Neural cell (in vitro differentiated cells): ENCODE measurements at regions not wholly inside any gene's neighbourhood (a gene's known extent, or its start where the extent isn't known, plus 50 kb on each side); places are given as distances from the start of the nearest gene placed in this dataset.

ENCODE experiments used
- H2AFZ ChIP-seq: fragments of 200-600, 300-800 bp; sonication (generic), shearing (Covaris generic); 2 replicates; pipeline ENCODE4 v1.6.0; 2014; ENCODE audit warnings: low read depth, mild to moderate bottlenecking, antibody characterized with exemption, low read length, moderate library complexity
- H3F3A ChIP-seq: fragments of 200-600 bp; shearing (Covaris generic); 2 replicates; pipeline ENCODE4 v1.6.1; 2016; ENCODE audit warnings: mild to moderate bottlenecking, moderate library complexity, mixed read lengths, antibody characterized with exemption, low read length; ENCODE audit not compliant: insufficient read depth, poor library complexity, severe bottlenecking
- H3K27ac ChIP-seq: fragments of 200-600, 300-800 bp; sonication (generic), shearing (Covaris generic); 2 replicates; pipeline ENCODE4 v1.5.1; 2014; ENCODE audit warnings: mild to moderate bottlenecking, low read length, moderate library complexity
- H3K27me3 ChIP-seq: fragments of 300-800, 200-600 bp; sonication (generic), shearing (Covaris generic); 2 replicates; pipeline ENCODE4 v1.6.0; 2014; ENCODE audit warnings: mild to moderate bottlenecking, low read depth, low read length, moderate library complexity; ENCODE audit not compliant: insufficient read depth
- H3K36me3 ChIP-seq: fragments of 300-800, 200-600 bp; sonication (generic), shearing (Covaris generic); 2 replicates; pipeline ENCODE4 v1.5.1; 2014; ENCODE audit warnings: mild to moderate bottlenecking, antibody characterized with exemption, low read length, moderate library complexity; ENCODE audit not compliant: insufficient read depth
- H3K4me2 ChIP-seq: fragments of 300-800, 200-600 bp; sonication (generic), shearing (Covaris generic); 2 replicates; pipeline ENCODE4 v1.6.0; 2014; ENCODE audit warnings: mild to moderate bottlenecking, low read length
- H3K4me3 ChIP-seq: fragments of 300-800, 200-600 bp; sonication (generic), shearing (Covaris generic); 2 replicates; pipeline ENCODE4 v1.5.1; 2014; ENCODE audit warnings: mild to moderate bottlenecking, low read length, moderate library complexity
- H3K79me2 ChIP-seq: fragments of 200-600 bp; shearing (Covaris generic); replicated peaks from 2 replicates; pipeline ENCODE4 v1.6.0; 2014; ENCODE audit warnings: mild to moderate bottlenecking, low read length, moderate library complexity; ENCODE audit not compliant: insufficient read depth
- H3K9ac ChIP-seq: fragments of 300-800, 200-600 bp; sonication (generic), shearing (Covaris generic); 2 replicates; pipeline ENCODE4 v1.6.1; 2016; ENCODE audit warnings: mild to moderate bottlenecking, low read length, mixed read lengths
- H3K9me2 ChIP-seq: fragments of 200-600 bp; shearing (Covaris generic); 2 replicates; pipeline ENCODE4 v1.6.1; 2016; ENCODE audit warnings: mild to moderate bottlenecking, low read length, mixed read lengths; ENCODE audit not compliant: insufficient read depth
- H3K9me3 ChIP-seq: fragments of 200-600, 300-800 bp; sonication (generic), shearing (Covaris generic); 2 replicates; pipeline ENCODE4 v1.6.1; 2016; ENCODE audit warnings: mild to moderate bottlenecking, mixed run types, low read length, moderate library complexity, mixed read lengths
- H4K20me1 ChIP-seq: fragments of 200-600 bp; shearing (Covaris generic); 2 replicates; pipeline ENCODE4 v1.6.1; 2016; ENCODE audit warnings: mild to moderate bottlenecking, mixed run types; ENCODE audit not compliant: insufficient read depth
- EP300 ChIP-seq: fragments of 450-650 bp; conservative IDR thresholded peaks from 2 replicates; pipeline ENCODE4 v1.6.1; 2014; ENCODE audit warnings: antibody characterized with exemption, mild to moderate bottlenecking, moderate library complexity; ENCODE audit not compliant: poor library complexity, severe bottlenecking
- EZH2 ChIP-seq: fragments of 200-600, 300-800 bp; shearing (Covaris generic), sonication (generic); IDR thresholded peaks from 2 replicates; pipeline ENCODE4 v1.6.1; 2014; ENCODE audit warnings: antibody characterized with exemption, low read length, borderline replicate concordance, mild to moderate bottlenecking; ENCODE audit not compliant: insufficient read depth, poor library complexity, severe bottlenecking
- MXI1 ChIP-seq: fragments of 450-650 bp; conservative IDR thresholded peaks from 2 replicates; pipeline ENCODE4 v1.6.1; 2014; ENCODE audit warnings: antibody characterized with exemption, mild to moderate bottlenecking; ENCODE audit not compliant: poor library complexity, severe bottlenecking
- POLR2AphosphoS5 ChIP-seq: IDR thresholded peaks from 2 replicates; pipeline ENCODE4 v1.6.1; 2012
- RAD21 ChIP-seq: fragments of 450-650 bp; conservative IDR thresholded peaks from 2 replicates; pipeline ENCODE4 v1.6.1; 2014; ENCODE audit warnings: antibody characterized with exemption, mild to moderate bottlenecking, moderate library complexity
- SMC3 ChIP-seq: fragments of 450-650 bp; conservative IDR thresholded peaks from 2 replicates; pipeline ENCODE4 v1.6.1; 2014; ENCODE audit warnings: antibody characterized with exemption, mild to moderate bottlenecking, moderate library complexity; ENCODE audit not compliant: poor library complexity
- TAF1 ChIP-seq: IDR thresholded peaks from 2 replicates; pipeline ENCODE4 v1.6.1; 2012; ENCODE audit warnings: low read depth
- TF ChIP-seq, protein P1 (sequence below): IDR thresholded peaks from 2 replicates; pipeline ENCODE4 v1.6.1; 2012; ENCODE audit warnings: borderline replicate concordance
- TF ChIP-seq, protein P2 (sequence below): fragments of 450-650 bp; IDR thresholded peaks from 2 replicates; pipeline ENCODE4 v1.5.1; 2014; ENCODE audit warnings: antibody characterized with exemption, mild to moderate bottlenecking, moderate library complexity; ENCODE audit not compliant: poor library complexity, severe bottlenecking

DNA sequence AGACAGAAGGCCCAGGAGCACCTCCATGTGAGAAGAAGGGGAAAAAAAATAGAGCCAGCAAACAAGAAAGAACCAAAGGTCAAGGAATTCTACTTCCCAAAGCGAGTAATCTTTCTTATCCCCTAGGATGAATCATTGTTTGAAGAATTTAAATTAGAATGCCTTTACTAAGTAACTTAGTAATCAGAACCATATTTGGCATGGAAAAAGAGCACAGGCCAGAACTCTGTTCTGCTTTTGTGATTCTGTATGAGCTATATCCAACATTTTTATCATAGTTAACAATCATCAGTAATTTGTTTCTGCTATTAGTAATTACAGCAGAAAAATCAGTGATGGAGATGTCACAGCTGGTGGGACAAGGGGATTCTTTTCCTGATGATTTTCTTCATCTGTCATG, 228.8 kb upstream of the FAM83B start:
- Histone ChIP-seq H3K4me2 (no peak overlapping the region), H3K27ac (no peak overlapping the region), H3K36me3 (no peaks in the 10 kb centered on the region), H3K4me3 (no peak overlapping the region), H3K9me3 (no peaks in the 10 kb centered on the region), H2AFZ (no peak overlapping the region), H3K27me3 (no peaks in the 10 kb centered on the region), H3K9ac (no peak overlapping the region), H3F3A (no peaks in the 10 kb centered on the region), H3K9me2 (no peaks in the 10 kb centered on the region), H3K79me2 (no peaks in the 10 kb centered on the region), H4K20me1 (no peaks in the 10 kb centered on the region)
- TF ChIP-seq MXI1 (no peak), EP300 (no peak), TAF1 (no peak), EZH2 (no peak), POLR2AphosphoS5 (no peak), RAD21 (no peak), SMC3 (no peak)
- TF ChIP-seq, protein P1, sequence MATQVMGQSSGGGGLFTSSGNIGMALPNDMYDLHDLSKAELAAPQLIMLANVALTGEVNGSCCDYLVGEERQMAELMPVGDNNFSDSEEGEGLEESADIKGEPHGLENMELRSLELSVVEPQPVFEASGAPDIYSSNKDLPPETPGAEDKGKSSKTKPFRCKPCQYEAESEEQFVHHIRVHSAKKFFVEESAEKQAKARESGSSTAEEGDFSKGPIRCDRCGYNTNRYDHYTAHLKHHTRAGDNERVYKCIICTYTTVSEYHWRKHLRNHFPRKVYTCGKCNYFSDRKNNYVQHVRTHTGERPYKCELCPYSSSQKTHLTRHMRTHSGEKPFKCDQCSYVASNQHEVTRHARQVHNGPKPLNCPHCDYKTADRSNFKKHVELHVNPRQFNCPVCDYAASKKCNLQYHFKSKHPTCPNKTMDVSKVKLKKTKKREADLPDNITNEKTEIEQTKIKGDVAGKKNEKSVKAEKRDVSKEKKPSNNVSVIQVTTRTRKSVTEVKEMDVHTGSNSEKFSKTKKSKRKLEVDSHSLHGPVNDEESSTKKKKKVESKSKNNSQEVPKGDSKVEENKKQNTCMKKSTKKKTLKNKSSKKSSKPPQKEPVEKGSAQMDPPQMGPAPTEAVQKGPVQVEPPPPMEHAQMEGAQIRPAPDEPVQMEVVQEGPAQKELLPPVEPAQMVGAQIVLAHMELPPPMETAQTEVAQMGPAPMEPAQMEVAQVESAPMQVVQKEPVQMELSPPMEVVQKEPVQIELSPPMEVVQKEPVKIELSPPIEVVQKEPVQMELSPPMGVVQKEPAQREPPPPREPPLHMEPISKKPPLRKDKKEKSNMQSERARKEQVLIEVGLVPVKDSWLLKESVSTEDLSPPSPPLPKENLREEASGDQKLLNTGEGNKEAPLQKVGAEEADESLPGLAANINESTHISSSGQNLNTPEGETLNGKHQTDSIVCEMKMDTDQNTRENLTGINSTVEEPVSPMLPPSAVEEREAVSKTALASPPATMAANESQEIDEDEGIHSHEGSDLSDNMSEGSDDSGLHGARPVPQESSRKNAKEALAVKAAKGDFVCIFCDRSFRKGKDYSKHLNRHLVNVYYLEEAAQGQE: no peak
- TF ChIP-seq, protein P2, sequence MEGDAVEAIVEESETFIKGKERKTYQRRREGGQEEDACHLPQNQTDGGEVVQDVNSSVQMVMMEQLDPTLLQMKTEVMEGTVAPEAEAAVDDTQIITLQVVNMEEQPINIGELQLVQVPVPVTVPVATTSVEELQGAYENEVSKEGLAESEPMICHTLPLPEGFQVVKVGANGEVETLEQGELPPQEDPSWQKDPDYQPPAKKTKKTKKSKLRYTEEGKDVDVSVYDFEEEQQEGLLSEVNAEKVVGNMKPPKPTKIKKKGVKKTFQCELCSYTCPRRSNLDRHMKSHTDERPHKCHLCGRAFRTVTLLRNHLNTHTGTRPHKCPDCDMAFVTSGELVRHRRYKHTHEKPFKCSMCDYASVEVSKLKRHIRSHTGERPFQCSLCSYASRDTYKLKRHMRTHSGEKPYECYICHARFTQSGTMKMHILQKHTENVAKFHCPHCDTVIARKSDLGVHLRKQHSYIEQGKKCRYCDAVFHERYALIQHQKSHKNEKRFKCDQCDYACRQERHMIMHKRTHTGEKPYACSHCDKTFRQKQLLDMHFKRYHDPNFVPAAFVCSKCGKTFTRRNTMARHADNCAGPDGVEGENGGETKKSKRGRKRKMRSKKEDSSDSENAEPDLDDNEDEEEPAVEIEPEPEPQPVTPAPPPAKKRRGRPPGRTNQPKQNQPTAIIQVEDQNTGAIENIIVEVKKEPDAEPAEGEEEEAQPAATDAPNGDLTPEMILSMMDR: no peak

DNA sequence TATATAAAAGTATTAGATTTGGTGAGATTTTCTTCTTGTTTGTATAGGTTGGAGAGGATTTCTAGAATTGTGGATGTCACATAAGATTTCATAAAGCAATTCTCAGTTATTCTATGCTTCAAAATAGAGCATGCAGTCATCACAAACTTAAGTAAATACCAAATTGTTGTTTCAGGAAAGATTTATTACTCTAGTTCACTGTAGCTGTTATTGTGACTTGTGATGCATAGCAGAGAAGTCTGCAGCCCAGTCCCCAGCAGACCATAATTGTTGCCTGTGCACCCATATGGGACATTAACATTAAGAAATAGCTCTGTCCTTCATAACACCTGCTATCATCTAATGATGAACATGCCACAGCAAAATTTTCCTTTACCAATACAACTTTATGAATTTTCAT, 228.0 kb upstream of the FAM83B start:
- no peaks in the 10 kb centered on the region for H3K36me3 ChIP-seq
- H2AFZ ChIP-seq: no peak overlapping the region
- TF ChIP-seq, protein P2: no peak
- no peak for TF ChIP-seq SMC3
- TF ChIP-seq EZH2: no peak
- TF ChIP-seq, protein P1: no peak
- TF ChIP-seq MXI1: no peak
- no peak for TF ChIP-seq POLR2AphosphoS5
- TF ChIP-seq RAD21: no peak
- TF ChIP-seq EP300: no peak
- TF ChIP-seq TAF1: no peak
- H3K4me3 ChIP-seq: no peak overlapping the region
- no peaks in the 10 kb centered on the region for H3F3A ChIP-seq
- no peaks in the 10 kb centered on the region for H3K79me2 ChIP-seq
- no peak overlapping the region for H3K27ac ChIP-seq
- no peaks in the 10 kb centered on the region for H3K9me3 ChIP-seq
- H3K4me2 ChIP-seq: no peak overlapping the region
- no peaks in the 10 kb centered on the region for H3K27me3 ChIP-seq
- H3K9me2 ChIP-seq: no peaks in the 10 kb centered on the region
- H3K9ac ChIP-seq: no peak overlapping the region
- H4K20me1 ChIP-seq: no peaks in the 10 kb centered on the region
